A673 (cell line): ENCODE measurements at regions not wholly inside any gene's neighbourhood (a gene's known extent, or its start where the extent isn't known, plus 50 kb on each side); places are given as distances from the start of the nearest gene placed in this dataset.

Experiments used
- BruUV-seq: library from RNA; stranded (reverse); fragments of 400-500 nt; replicated peaks from 2 replicates; lab custom pipeline; 2021; lab: Mats Ljungman, UMichigan
- CTCF ChIA-PET: fragments of 300-600 bp; sonication (Branson Sonifier 250); formaldehyde crosslinking; loops from one replicate; lab custom pipeline; 2022; ENCODE audit warnings: antibody characterized with exemption; lab: Charles Lee
- POLR2A ChIA-PET: fragments of 300-600 bp; sonication (Branson Sonifier 250); formaldehyde crosslinking; loops from one replicate; lab custom pipeline; 2022; ENCODE audit warnings: antibody characterized with exemption; ENCODE audit not compliant: low non-redundant PET; lab: Charles Lee
- DNase-seq: peaks from one replicate; pipeline ENCODE4 v3.0.0-alpha.2; 2015; ENCODE audit warnings: low spot score
- H3K27ac ChIP-seq: fragments of 200-600 bp; sonication (generic); 2 replicates; pipeline ENCODE4 v1.5.1; 2016; ENCODE audit warnings: mixed run types, low read depth, mild to moderate bottlenecking, mixed read lengths, antibody characterized with exemption, low read length; ENCODE audit not compliant: poor library complexity, severe bottlenecking
- H3K27me3 ChIP-seq: fragments of 200-600 bp; sonication (generic); replicated peaks from 2 replicates; pipeline ENCODE4 v1.6.1; 2017; ENCODE audit warnings: mixed run types, low read depth, mild to moderate bottlenecking, mixed read lengths, antibody characterized with exemption, low read length; ENCODE audit not compliant: insufficient read depth, poor library complexity
- H3K36me3 ChIP-seq: fragments of 200-600 bp; sonication (generic); 2 replicates; pipeline ENCODE4 v1.6.1; 2016; ENCODE audit warnings: mixed run types, mild to moderate bottlenecking, mixed read lengths, antibody characterized with exemption, low read length; ENCODE audit not compliant: insufficient read depth, poor library complexity, severe bottlenecking
- H3K4me1 ChIP-seq: fragments of 200-600 bp; sonication (generic); 2 replicates; pipeline ENCODE4 v1.6.1; 2017; ENCODE audit warnings: mixed run types, mild to moderate bottlenecking, mixed read lengths, antibody characterized with exemption, low read length; ENCODE audit not compliant: insufficient read depth, poor library complexity, severe bottlenecking
- H3K4me3 ChIP-seq: fragments of 200-600 bp; sonication (generic); 2 replicates; pipeline ENCODE4 v1.5.1; 2016; ENCODE audit warnings: low read depth, mixed run types, mild to moderate bottlenecking, mixed read lengths, low read length; ENCODE audit not compliant: poor library complexity, severe bottlenecking
- H3K9me3 ChIP-seq: fragments of 200-600 bp; sonication (generic); 2 replicates; pipeline ENCODE4 v1.6.1; 2016; ENCODE audit warnings: mixed run types, low read depth, mild to moderate bottlenecking, mixed read lengths, antibody characterized with exemption, low read length; ENCODE audit not compliant: poor library complexity, severe bottlenecking
- EZH2 ChIP-seq: fragments of 200-600 bp; sonication (generic); IDR thresholded peaks from 2 replicates; pipeline ENCODE4 v1.6.1; 2017; ENCODE audit warnings: borderline replicate concordance, low read depth, mild to moderate bottlenecking, mixed read lengths, antibody characterized with exemption, low read length; ENCODE audit not compliant: poor library complexity, severe bottlenecking
- intact Hi-C: fragments of 100-400 bp; cut with micrococcal nuclease; formaldehyde crosslinking; loops from one replicate; pipeline ENCODE4 v1.10.0; 2022; ENCODE audit not compliant: unreplicated experiment
- TF ChIP-seq, protein P1 (sequence below): fragments of 300-800, 200-600 bp; sonication (generic); conservative IDR thresholded peaks from 2 replicates; pipeline ENCODE4 v1.5.1; 2017; ENCODE audit warnings: low read depth, mild to moderate bottlenecking, antibody characterized with exemption, low read length, moderate library complexity, mixed read lengths

DNA sequence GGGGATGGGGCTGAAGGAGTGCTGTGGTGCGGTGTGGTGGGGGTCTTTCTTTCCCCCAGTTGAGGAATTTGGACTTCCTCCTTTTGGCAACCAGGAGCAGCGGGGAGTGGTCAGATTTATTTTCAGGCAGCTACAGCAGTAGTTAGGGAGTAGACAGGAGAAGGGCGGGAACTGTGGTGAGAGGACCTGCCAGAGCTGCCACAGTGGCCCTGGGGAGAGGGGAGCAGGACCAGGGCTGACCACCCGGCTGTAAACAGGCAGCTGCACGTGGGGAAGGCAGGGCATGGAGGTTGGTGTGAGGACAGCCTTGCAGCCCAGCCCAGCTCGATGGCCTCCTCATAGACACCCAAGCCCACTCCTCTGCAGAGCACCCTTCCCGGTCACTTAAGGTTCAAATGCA lies 197.2 kb downstream of the GLI2 start:
- ChIA-PET CTCF (no interaction called here), POLR2A (no interaction called here)
- no peak for DNase-seq
- Histone ChIP-seq H3K27me3 (no peaks in the 10 kb centered on the region), H3K9me3 (no peaks in the 10 kb centered on the region), H3K4me3 (no peak overlapping the region), H3K27ac (no peak overlapping the region), H3K36me3 (no peaks in the 10 kb centered on the region), H3K4me1 (peaks cover 3% of the 10 kb centered on the region)
- TF ChIP-seq, protein P1, sequence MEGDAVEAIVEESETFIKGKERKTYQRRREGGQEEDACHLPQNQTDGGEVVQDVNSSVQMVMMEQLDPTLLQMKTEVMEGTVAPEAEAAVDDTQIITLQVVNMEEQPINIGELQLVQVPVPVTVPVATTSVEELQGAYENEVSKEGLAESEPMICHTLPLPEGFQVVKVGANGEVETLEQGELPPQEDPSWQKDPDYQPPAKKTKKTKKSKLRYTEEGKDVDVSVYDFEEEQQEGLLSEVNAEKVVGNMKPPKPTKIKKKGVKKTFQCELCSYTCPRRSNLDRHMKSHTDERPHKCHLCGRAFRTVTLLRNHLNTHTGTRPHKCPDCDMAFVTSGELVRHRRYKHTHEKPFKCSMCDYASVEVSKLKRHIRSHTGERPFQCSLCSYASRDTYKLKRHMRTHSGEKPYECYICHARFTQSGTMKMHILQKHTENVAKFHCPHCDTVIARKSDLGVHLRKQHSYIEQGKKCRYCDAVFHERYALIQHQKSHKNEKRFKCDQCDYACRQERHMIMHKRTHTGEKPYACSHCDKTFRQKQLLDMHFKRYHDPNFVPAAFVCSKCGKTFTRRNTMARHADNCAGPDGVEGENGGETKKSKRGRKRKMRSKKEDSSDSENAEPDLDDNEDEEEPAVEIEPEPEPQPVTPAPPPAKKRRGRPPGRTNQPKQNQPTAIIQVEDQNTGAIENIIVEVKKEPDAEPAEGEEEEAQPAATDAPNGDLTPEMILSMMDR, result no peak
- TF ChIP-seq EZH2, result no peak
- intact Hi-C loops, result loop anchor here (10.0 kb wide), 1 partner anchor 198 kb away; the partner anchor contains the start of gene GLI2
- no TSS peak for BruUV-seq

DNA sequence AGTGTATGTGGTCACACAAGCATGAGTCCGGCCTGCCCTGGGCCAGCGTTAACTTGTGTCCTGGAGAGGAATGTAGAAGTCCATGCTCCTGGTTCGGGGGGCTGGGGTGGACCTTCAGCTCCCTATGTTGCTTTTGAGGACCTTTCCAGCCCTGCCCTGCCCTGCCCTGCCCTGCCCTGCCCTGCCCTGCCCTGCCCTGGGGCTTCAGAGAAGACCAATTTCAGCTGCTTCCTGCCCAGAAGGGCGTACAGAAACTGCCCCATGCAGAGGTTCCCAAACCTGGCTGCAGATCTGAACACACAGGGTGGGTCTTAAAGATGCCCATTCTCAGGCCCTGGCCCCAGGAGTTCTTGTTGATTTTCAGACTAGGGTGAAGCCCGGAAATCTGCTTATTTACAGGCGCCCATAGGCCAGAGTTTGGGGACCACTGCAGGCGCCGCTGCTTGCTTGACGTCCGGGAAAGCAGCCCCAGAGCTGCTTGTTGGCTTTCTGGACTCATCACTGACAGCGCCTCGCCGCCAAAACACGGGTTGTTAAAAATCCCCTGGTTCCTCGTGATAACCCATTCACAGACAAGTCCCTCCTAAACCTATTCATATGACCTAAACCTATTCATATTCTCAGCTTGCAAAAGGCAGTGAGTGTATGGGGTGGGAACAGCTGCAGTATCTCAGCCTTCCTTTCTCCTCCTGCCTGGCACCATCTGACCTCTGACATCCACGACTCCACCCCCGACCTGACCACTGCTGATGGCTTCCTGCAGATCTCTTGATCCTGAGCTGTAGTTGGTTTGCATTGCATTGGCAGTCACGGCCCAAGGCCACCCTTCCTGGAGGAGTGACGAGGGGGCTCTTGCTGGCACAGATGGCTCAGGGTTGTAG lies 198.3 kb downstream of the GLI2 start:
- no peaks in the 10 kb centered on the region for H3K27me3 ChIP-seq
- intact Hi-C loops, result loop anchor here (10.0 kb wide), 1 partner anchor 199 kb away; the partner anchor contains the start of gene GLI2
- H3K27ac ChIP-seq, result no peak overlapping the region
- BruUV-seq, result no TSS peak
- no peak overlapping the region for H3K4me3 ChIP-seq
- POLR2A ChIA-PET, result no interaction called here
- TF ChIP-seq, protein P1, result no peak
- no peaks in the 10 kb centered on the region for H3K36me3 ChIP-seq
- H3K9me3 ChIP-seq, result no peaks in the 10 kb centered on the region
- no peak for DNase-seq
- CTCF ChIA-PET, result no interaction called here
- peaks cover 7% of the 10 kb centered on the region for H3K4me1 ChIP-seq

DNA sequence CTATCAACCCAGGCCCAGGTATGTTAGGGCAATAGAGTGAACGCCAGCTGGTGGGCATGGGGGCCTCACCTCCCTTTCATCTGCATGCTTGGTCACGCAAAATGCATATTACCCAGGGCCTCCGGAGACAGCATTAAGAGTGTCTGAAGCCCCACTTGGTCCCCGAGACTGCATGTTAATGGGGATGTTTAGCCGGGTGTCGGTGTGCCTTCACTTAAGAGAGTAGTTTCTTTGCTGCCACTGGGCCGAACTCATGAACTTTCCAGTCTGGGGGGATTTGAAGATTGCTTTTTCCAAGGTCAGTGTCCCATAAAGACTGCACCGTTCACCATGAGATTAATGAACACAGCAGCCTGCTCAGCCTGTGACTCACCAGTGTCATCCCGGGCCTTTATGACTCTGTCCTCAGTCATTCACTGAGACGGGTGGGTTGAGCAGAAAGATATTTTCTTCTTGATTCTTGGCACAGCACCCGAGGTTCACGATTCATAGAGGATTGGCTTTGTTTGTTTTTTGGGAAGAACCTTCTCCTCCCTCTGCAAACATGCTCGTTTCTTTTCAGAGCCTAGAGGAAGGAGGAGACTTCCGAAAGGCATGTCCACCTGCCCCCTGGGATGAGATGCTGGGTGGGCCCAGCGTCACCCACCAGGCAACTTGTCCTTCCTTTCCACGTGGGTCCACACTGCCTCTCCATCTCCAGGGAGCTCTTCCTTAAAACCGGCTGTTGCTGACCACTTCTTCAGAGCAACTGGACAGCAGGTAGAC lies 199.1 kb downstream of the GLI2 start:
- DNase-seq, result peak; percentile 48
- ChIA-PET CTCF (no interaction called here), POLR2A (no interaction called here)
- intact Hi-C loops, result loop anchor here (10.0 kb wide), 1 partner anchor 200 kb away; the partner anchor contains the start of gene GLI2
- BruUV-seq, result no TSS peak
- Histone ChIP-seq H3K4me3 (no peak overlapping the region), H3K9me3 (no peaks in the 10 kb centered on the region), H3K27me3 (no peaks in the 10 kb centered on the region), H3K4me1 (peaks cover 12% of the 10 kb centered on the region), H3K27ac (no peak overlapping the region), H3K36me3 (no peaks in the 10 kb centered on the region)
- TF ChIP-seq, protein P1, result no peak
- TF ChIP-seq EZH2, result no peak
